ENCODE measurements at regions not wholly inside any gene's neighbourhood (a gene's known extent, or its start where the extent isn't known, plus 50 kb on each side); places are given as distances from the start of the nearest gene placed in this dataset.

DNA sequence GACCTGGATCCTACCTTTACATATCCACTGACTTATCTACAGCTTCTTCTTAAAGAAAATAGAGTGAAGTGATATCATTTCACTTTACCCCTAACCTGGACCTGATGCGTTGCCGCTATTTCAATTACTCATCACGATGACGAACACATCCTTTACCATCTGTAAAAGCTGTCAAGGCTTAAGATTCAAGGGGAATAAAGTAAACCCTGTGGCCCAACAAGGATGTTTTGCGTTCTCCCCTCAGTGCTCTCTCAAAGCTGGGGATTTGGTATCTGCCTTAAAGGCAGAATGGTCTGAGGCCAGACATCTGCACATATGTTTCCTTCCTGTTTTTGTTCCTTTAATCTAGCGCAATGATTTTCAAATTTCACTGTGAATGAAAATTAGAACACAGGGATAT is 100.1 kb upstream of the KLF7 start:
- TF ChIP-seq, protein P1, sequence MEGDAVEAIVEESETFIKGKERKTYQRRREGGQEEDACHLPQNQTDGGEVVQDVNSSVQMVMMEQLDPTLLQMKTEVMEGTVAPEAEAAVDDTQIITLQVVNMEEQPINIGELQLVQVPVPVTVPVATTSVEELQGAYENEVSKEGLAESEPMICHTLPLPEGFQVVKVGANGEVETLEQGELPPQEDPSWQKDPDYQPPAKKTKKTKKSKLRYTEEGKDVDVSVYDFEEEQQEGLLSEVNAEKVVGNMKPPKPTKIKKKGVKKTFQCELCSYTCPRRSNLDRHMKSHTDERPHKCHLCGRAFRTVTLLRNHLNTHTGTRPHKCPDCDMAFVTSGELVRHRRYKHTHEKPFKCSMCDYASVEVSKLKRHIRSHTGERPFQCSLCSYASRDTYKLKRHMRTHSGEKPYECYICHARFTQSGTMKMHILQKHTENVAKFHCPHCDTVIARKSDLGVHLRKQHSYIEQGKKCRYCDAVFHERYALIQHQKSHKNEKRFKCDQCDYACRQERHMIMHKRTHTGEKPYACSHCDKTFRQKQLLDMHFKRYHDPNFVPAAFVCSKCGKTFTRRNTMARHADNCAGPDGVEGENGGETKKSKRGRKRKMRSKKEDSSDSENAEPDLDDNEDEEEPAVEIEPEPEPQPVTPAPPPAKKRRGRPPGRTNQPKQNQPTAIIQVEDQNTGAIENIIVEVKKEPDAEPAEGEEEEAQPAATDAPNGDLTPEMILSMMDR (IDR thresholded peaks at IDR 0.05; ENCODE audit: unreplicated experiment), result no peak
- DNase-seq (ENCODE audit: low spot score), result no peak
- Mint-ChIP-seq H3K27me3 (ENCODE audit: unreplicated experiment) (peaks cover 3% of the 10 kb centered on the region), H3K4me1 (ENCODE audit: unreplicated experiment) (peaks cover 8% of the 10 kb centered on the region), H3K36me3 (ENCODE audit: low read depth, unreplicated experiment) (no peaks in the 10 kb centered on the region), H3K27ac (ENCODE audit: unreplicated experiment) (no peak overlapping the region), H3K4me3 (ENCODE audit: unreplicated experiment) (no peak overlapping the region), H3K9me3 (ENCODE audit: unreplicated experiment) (no peaks in the 10 kb centered on the region)

DNA sequence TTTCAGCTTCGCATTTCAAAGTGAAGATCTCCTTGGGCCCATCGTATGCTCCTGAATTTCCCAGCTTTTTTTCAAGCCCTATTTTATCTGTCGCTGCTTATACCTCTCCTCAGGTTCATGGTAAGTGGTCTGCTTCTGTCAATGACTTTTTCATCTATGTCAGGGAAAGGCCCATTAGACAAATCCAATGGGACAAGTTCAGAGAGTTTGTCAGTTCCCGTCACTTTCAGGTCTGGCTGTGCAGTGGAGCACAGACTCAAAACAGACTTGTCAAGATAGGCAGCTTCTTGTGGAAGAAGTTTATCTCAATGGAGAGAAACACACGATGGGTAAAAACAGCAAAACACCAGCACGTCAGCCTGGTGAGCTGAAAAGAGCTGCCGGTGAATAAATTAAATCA is 100.9 kb upstream of the KLF7 start:
- Mint-ChIP-seq H3K36me3 (ENCODE audit: low read depth, unreplicated experiment) (no peaks in the 10 kb centered on the region), H3K4me1 (ENCODE audit: unreplicated experiment) (peaks cover 5% of the 10 kb centered on the region), H3K9me3 (ENCODE audit: unreplicated experiment) (no peaks in the 10 kb centered on the region), H3K27ac (ENCODE audit: unreplicated experiment) (no peak overlapping the region), H3K27me3 (ENCODE audit: unreplicated experiment) (peaks cover 3% of the 10 kb centered on the region), H3K4me3 (ENCODE audit: unreplicated experiment) (no peak overlapping the region)
- TF ChIP-seq, protein P1 (IDR thresholded peaks at IDR 0.05; ENCODE audit: unreplicated experiment), result no peak
- DNase-seq (ENCODE audit: low spot score), result no peak

DNA sequence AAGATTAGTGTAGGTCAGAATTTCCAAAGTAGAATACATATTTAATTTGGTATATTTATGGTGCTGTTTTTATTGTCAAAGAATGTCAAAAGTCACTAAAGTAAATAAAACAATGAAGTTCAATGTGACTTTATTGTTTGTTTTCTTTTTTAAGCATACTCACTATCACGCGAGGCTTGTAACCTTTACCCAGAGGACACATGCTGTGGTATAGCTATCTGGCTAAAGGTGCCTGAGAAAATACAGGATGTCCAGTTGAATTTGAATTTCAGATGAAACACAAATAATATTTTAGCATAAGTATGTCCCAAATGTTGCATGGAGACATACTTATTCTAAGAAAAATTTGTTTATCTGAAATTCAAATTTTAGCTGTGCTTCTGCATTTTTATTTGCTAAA is 103.3 kb upstream of the KLF7 start:
- Mint-ChIP-seq H3K9me3 (ENCODE audit: unreplicated experiment) (no peaks in the 10 kb centered on the region), H3K4me1 (ENCODE audit: unreplicated experiment) (peaks cover 5% of the 10 kb centered on the region), H3K4me3 (ENCODE audit: unreplicated experiment) (no peak overlapping the region), H3K27ac (ENCODE audit: unreplicated experiment) (no peak overlapping the region), H3K36me3 (ENCODE audit: low read depth, unreplicated experiment) (no peaks in the 10 kb centered on the region), H3K27me3 (ENCODE audit: unreplicated experiment) (no peaks in the 10 kb centered on the region)
- TF ChIP-seq, protein P1 (IDR thresholded peaks at IDR 0.05; ENCODE audit: unreplicated experiment), result no peak
- DNase-seq (ENCODE audit: low spot score), result no peak

DNA sequence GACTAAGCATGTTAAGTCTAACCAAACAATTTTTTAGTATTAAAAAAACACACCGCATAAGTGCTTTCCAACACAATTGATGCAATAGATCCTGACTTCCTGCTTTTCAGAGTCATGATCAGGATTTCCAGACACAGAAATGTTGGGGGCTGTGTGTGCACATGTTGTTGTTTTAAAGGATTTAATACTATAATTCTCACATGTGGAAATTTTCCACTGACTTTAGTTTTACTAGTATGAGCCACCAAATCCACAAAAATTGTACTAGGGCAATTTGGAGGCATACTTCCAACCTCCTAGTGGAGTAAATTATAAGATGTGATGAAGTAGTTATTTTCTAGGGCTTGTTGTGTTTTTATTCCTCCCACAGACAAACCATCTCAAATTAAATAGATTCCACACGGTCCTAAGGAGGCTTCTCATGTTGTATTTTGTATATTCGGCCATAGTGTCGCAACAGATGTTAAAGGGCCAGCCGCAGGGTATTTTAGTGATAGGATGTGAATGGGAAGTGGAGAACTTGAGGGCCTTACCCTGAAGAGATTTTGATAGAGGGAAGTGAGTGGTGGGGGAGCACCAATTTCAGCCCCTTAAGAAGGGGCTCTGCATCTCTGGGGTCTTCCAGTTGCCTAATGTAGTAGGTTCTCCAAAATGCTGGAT is 108.9 kb upstream of the KLF7 start:
- H3K4me1 Mint-ChIP-seq (ENCODE audit: unreplicated experiment), result peaks cover 3% of the 10 kb centered on the region
- no peak overlapping the region for H3K4me3 Mint-ChIP-seq (ENCODE audit: unreplicated experiment)
- no peaks in the 10 kb centered on the region for H3K9me3 Mint-ChIP-seq (ENCODE audit: unreplicated experiment)
- TF ChIP-seq, protein P1 (IDR thresholded peaks at IDR 0.05; ENCODE audit: unreplicated experiment), result no peak
- DNase-seq (ENCODE audit: low spot score), result no peak
- no peak overlapping the region for H3K27ac Mint-ChIP-seq (ENCODE audit: unreplicated experiment)
- no peaks in the 10 kb centered on the region for H3K36me3 Mint-ChIP-seq (ENCODE audit: low read depth, unreplicated experiment)
- H3K27me3 Mint-ChIP-seq (ENCODE audit: unreplicated experiment), result peaks cover 3% of the 10 kb centered on the region

GRCh38 chr2:207275779-207276178 is 110.0 kb upstream of the KLF7 start:
- TF ChIP-seq, protein P1 (IDR thresholded peaks at IDR 0.05; ENCODE audit: unreplicated experiment), result no peak
- no peak for DNase-seq (ENCODE audit: low spot score)
- H3K4me1 Mint-ChIP-seq (ENCODE audit: unreplicated experiment), result peaks cover 3% of the 10 kb centered on the region
- no peaks in the 10 kb centered on the region for H3K36me3 Mint-ChIP-seq (ENCODE audit: low read depth, unreplicated experiment)
- H3K27ac Mint-ChIP-seq (ENCODE audit: unreplicated experiment), result no peak overlapping the region
- no peaks in the 10 kb centered on the region for H3K9me3 Mint-ChIP-seq (ENCODE audit: unreplicated experiment)
- H3K27me3 Mint-ChIP-seq (ENCODE audit: unreplicated experiment), result peaks cover 3% of the 10 kb centered on the region
- no peak overlapping the region for H3K4me3 Mint-ChIP-seq (ENCODE audit: unreplicated experiment)
